ENCODE measurements at regions not wholly inside any gene's neighbourhood (a gene's known extent, or its start where the extent isn't known, plus 50 kb on each side); places are given as distances from the start of the nearest gene placed in this dataset.

GRCh38 chr18:73962256-73962655 is 185.4 kb downstream of the FBXO15 start:
- no peak overlapping the region for H3K27ac ChIP-seq
- TF ChIP-seq, protein P1, sequence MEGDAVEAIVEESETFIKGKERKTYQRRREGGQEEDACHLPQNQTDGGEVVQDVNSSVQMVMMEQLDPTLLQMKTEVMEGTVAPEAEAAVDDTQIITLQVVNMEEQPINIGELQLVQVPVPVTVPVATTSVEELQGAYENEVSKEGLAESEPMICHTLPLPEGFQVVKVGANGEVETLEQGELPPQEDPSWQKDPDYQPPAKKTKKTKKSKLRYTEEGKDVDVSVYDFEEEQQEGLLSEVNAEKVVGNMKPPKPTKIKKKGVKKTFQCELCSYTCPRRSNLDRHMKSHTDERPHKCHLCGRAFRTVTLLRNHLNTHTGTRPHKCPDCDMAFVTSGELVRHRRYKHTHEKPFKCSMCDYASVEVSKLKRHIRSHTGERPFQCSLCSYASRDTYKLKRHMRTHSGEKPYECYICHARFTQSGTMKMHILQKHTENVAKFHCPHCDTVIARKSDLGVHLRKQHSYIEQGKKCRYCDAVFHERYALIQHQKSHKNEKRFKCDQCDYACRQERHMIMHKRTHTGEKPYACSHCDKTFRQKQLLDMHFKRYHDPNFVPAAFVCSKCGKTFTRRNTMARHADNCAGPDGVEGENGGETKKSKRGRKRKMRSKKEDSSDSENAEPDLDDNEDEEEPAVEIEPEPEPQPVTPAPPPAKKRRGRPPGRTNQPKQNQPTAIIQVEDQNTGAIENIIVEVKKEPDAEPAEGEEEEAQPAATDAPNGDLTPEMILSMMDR (conservative IDR thresholded peaks at IDR 0.05): no peak

- H3K27ac ChIP-seq: no peak overlapping the region
- TF ChIP-seq, protein P1 (conservative IDR thresholded peaks at IDR 0.05): no peak
Observed at GRCh38 chr18:73961804-73962203, 185.8 kb downstream of the FBXO15 start.

DNA sequence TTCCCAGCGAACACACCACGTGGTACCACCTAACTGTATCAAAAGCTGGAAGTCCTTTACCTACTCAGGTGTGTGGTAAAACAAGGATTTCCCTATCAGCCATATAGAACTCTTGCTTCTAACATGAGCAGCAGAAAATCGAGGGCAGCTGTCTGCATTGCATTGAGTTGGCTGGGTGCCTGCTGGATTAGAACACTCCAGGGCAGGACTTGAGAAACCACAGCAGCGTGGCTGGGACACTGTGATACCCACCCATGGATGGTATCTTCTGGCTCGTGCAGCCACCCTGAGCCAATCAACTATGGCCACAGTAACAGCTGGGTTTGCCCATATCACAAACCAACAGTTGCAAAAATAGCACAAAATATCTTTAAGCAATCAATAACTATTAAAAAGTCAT is 188.3 kb downstream of the FBXO15 start:
- H3K27ac ChIP-seq: no peak overlapping the region
- TF ChIP-seq, protein P1 (conservative IDR thresholded peaks at IDR 0.05): no peak

DNA sequence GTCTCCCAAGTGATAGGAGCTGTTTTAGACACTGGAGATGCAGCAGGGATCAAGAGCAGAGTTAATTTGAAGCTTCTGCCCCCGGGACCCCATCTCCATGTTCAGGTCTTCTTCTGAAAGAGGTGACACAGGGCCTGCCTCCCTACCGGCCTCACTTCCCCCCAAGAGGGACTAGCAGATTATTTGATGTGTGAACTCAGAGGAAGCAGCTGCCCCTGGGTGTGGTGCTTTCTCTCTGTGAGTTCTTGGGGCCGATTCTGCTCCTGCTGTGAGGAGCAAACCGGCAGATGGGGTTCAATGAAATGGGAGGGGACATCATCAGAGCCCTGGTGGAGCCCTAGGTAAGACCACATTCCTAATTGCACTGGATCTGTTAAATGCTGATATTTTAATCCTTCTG is 193.4 kb downstream of the FBXO15 start:
- H3K27ac ChIP-seq: no peak overlapping the region
- TF ChIP-seq, protein P1 (conservative IDR thresholded peaks at IDR 0.05): no peak

DNA sequence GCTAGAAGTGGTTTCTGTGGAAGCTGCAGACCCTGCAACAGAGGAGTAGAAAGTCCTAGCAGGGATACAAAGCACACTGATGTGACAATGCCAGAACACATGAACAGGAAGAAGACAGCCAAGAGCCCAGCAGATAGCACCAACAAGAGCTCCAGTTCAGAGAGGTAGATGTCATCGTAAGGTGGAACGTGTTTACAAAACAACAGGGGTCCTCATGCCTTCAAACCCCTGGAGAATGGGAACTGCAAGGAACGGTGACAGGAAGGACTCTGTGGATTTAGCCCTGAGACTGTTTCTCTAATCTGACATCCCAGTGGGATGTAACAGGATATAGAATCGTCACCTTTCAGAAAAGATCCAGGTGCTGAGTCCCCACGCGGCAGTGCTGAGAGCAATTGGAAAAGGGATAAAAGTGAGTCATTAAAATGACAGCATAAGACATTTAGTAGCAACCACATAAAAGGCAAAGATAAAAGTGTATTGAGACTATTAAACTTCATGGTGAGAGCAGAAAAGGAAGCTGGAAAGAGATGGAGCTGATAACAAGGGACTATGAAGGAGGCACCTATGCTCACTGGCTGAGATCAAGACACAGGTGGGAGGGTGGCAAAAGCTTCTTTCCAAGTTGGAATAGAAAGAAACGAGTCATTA is 195.2 kb downstream of the FBXO15 start:
- H3K27ac ChIP-seq: no peak overlapping the region
- TF ChIP-seq, protein P1 (conservative IDR thresholded peaks at IDR 0.05): no peak

GRCh38 chr18:73950116-73950700 is 197.4 kb downstream of the FBXO15 start:
- TF ChIP-seq, protein P1 (conservative IDR thresholded peaks at IDR 0.05): no peak
- no peak overlapping the region for H3K27ac ChIP-seq

DNA sequence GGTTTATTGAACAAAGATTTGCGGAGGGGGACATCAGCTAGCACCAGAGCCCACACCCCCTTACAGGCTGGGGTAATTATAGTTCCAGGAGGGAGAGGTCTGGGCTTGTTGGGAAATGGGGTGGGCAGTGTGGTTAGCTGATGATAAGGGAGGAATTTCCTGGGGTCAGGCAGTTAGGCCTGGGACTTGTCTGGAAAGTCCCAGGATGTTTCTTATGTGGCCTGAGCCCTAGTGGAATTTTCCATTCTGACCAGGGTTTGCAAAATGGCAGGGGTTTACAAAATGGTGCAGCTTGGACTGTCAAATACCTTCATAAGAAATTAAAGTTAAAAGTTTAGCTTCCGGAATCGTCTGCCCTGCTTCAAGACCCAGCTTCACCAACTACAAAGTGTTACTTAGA is 199.1 kb downstream of the FBXO15 start:
- TF ChIP-seq, protein P1 (conservative IDR thresholded peaks at IDR 0.05): no peak
- no peak overlapping the region for H3K27ac ChIP-seq
